HG03103 (cell line): ENCODE measurements at regions not wholly inside any gene's neighbourhood (a gene's known extent, or its start where the extent isn't known, plus 50 kb on each side); places are given as distances from the start of the nearest gene placed in this dataset.
"Not testable (repeated sequence)": the region's sequence is repeated elsewhere in the genome, so short reads cannot be mapped to it uniquely, and the experiment has no call there.

ENCODE experiments used
- ATAC-seq: cut with Tn5 transposase; IDR thresholded peaks from one replicate; pipeline ENCODE4 v1.9.1; 2021; ENCODE audit warnings: low read depth; ENCODE audit not compliant: unreplicated experiment

DNA sequence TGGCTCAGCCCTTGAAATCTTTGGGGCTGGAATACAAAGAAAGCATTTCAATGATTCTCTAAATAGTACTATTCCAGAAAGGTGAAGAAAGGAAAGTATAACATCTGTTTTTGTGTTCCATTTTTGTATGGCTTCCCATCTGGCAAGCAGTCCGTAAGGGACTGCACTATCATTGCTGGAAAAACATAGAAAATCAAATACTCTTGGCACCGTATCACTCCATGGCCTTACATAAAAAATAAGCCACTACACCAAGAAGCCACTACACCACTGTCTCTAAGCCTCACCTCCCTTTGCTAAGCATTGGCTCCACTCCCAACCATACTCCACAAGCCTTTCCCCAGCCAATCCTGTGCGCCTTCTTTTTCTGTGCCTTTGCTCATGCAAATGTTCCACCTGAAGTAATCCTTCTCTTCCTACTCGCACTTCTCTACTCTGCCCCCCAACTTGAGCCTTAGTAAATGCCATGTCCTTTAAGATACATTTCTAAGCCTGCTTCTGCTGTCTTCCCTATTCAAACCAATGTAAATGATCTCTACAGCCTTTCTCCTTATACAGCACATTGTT, 454.6 kb upstream of the TUSC1 start:
- ATAC-seq, result no peak

DNA sequence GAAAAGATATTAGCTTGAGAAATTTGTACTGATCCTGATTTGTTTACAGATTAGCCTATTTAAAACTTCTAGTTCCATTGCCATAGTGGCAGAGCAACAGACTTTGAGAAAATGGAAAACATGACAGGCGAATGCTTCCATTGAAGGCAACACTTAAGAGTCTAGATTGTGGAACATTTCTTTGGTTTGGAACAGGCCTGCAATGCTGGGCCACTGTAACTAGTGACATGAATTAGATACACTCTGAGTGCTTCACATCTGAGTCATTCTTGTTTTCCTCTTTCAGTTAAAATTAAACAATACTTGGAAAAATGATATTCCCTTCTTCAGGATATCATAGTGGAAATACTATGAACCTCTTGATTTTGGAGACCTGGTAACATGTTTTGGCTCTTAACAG, 453.6 kb upstream of the TUSC1 start:
- no peak for ATAC-seq

- no peak for ATAC-seq
These were observed 451.0 kb upstream of the TUSC1 start for GRCh38 chr9:26129217-26129616.

GRCh38 chr9:26125693-26126092, 447.4 kb upstream of the TUSC1 start:
- no peak for ATAC-seq

GRCh38 chr9:26116085-26116484, 437.8 kb upstream of the TUSC1 start:
- ATAC-seq, result not testable (repeated sequence)

DNA sequence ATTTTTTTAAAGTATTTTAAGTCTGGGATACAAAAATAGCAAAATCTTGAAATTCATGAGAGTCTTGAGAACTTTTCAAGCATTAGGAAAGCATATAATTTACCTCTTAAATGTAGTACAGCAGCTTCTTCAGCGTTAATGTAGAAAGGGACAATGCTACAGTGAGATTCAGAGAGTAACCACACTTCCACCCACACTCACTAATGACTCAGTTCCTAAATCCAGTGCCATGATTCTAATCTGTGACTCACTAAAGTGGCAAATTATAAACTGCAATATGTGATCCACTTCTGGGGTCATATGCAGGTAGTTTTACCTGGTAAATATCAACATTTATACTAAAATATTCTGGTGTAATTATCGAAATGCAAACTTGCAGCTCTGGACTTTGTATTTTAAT, 434.5 kb upstream of the TUSC1 start:
- ATAC-seq, result no peak

DNA sequence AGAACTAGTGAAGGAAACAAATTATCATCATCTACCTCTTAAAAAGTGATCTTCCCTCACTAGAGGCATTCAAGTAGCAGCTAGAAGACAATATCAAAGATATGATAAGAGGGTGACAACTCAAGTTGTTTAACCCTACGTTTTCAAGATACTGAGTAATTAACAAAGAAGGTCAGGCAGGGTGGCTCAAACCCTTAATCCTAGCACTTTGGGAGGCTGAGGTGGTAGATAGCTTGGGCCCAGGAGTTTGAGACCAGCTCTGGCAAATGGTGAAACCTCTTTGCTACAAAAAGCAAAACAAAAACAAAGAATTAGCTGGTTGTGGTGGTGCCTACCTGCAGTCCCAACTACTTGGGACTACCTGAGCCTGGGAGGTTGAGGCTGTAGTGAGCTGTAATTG, 408.2 kb upstream of the TUSC1 start:
- no peak for ATAC-seq

DNA sequence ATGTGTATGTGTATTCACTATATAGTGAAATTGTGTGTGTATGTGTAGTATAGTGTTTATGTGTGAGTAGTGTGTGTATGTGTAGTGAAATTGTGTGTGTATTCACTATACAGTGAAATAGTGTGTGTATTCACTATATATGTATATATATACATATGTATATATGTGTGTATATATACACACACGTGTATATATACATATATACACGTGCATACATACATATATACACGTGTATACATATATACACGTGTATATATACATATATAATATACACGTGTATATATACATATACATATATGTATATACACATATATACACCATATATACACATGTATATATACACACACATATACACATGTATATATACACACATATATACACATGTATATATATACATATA, 403.6 kb upstream of the TUSC1 start:
- ATAC-seq, result no peak

GRCh38 chr9:26078706-26079105, 400.5 kb upstream of the TUSC1 start:
- no peak for ATAC-seq

DNA sequence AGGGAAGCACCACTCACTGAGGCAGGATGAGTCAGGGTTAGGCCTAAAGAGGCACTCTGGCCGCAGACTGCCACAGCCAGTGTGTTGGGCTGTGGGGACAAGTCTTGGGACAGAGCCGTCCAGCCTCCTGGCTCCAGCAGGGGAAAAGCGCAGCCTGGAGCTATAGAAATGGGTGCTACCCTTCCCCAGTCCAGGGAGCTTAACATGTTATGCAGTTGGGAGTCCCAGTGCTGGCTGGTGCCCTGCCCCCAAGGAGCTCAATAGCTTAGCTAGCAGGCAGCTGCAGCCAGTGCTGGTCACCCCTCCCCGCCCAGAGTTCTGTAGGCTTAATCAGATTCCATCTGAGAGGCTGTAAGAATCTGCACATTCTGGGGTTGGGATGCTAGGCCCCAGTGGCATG, 399.6 kb upstream of the TUSC1 start:
- no peak for ATAC-seq

GRCh38 chr9:26067608-26068007, 389.4 kb upstream of the TUSC1 start:
- no peak for ATAC-seq

GRCh38 chr9:26066237-26066636, 388.0 kb upstream of the TUSC1 start:
- no peak for ATAC-seq

- no peak for ATAC-seq
These were observed 383.8 kb upstream of the TUSC1 start for GRCh38 chr9:26061948-26062575.

- ATAC-seq, result no peak
These were observed 380.1 kb upstream of the TUSC1 start for GRCh38 chr9:26058111-26058895.

GRCh38 chr9:26057050-26057449, 378.8 kb upstream of the TUSC1 start:
- ATAC-seq, result no peak

DNA sequence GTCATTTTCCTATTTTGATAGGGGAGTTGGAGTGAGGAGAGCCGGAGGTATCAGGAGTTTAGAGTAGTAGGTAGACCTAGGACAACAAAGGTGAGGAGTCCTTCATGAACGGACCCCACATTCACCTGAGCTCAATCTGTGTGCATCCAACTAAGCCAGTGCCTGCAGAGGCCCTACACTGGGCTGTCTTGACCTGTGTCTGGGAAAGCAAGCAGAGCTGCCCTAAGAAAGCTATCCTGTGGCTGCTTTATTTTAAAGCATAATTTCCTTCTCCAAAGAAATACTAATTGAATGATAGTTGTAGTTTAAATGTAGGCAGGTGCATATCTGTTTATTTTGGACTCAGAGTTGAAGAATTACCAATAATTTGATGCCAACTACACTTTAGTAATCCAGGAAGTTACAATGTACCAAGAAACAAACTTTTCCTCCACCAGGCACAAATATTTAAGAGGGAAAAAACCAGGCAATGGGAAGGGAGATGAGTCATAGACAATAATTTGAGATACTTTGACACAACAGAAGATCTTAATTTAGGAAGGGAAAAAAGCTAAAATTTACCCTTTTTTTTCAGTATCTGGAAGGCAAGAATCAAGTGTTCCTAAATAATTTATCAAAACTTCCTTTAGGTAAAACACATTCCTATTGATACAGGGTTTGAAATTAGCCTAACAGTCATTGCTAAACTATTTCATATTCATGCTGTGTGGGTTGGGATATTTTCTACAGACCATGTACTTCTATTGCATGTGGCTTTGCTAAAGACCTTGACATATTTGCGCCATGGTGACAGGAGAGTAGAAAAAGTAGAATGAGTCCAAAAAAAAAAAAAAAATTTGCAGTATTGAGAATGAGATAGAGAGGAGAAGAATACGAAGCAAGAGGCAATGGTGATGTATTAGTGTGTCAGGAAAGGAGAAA, 376.6 kb upstream of the TUSC1 start:
- ATAC-seq, result no peak

GRCh38 chr9:26053954-26054353, 375.7 kb upstream of the TUSC1 start:
- no peak for ATAC-seq

DNA sequence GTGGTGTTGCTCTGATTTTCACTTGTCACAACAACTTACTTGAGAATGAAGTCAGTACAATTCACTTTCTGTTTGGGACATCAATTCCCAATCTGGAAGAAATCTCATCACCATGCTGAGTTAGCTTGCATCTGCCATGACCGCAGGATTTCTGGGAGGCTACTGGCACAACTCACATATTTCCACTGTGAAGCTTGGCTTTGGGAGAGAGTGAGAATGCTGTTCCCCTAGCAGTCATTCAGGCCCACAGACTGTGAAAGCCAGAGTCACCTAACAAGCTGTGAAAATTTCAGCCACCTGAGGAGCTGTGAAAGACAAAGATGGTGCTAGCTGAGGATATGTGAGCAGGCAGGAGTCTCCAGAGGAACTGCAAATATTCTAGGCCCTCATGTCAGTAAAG, 365.2 kb upstream of the TUSC1 start:
- ATAC-seq, result no peak

GRCh38 chr9:26034786-26035185, 356.5 kb upstream of the TUSC1 start:
- no peak for ATAC-seq

DNA sequence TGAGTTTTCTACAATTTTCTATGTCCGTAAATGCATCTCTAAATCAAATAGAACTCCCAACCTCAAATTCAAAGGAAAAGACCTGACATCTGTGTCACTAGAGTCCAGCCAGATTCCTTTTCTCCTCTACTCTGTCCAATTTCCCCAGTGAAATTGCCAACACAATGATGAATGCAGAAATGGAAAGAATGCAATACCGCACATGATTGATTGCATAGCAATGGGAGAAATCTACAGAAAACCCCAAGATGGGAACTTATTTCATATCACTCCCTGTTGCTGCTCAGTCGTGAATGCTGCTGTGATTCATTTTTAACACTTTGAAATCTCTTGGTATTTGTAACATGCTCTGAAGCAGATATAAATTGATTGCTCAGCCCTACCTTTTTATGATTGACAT, 355.1 kb upstream of the TUSC1 start:
- ATAC-seq, result no peak
